ENCODE measurements at regions not wholly inside any gene's neighbourhood (a gene's known extent, or its start where the extent isn't known, plus 50 kb on each side); places are given as distances from the start of the nearest gene placed in this dataset.
"Not testable (repeated sequence)": the region's sequence is repeated elsewhere in the genome, so short reads cannot be mapped to it uniquely, and the experiment has no call there.

DNA sequence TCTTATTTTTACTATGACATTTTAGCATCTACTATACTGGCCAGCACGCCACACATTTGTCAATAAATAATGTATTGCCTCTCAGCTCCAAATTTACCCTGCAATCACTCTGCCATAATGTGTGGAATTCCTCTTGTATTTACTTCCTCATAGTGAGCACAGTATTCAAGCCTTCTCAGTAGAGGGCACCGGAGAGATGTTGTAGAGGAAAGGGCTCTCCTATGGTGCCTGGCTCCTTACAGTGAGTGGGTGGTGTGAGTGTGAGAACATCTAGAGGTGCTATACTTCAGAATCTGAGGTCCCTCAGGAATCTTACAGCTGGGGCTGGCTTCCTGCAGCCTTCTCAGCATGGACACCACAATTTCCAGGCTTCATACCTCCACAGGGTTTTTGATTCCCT lies 2334.2 kb upstream of the PCDH20 start:
- not testable (repeated sequence) for H3K4me3 Mint-ChIP-seq; H3K4me2 ChIP-seq (ENCODE audit: insufficient read depth, insufficient read length, low read length); H4K5ac ChIP-seq (ENCODE audit: insufficient read length, low read depth, low read length); H2BK20ac ChIP-seq (ENCODE audit: low read depth, low read length, poor library complexity, severe bottlenecking); H3K9me3 Mint-ChIP-seq; H3K4ac ChIP-seq (ENCODE audit: low read depth, low read length); H3K18ac ChIP-seq (ENCODE audit: insufficient read length, low read depth, low read length); H2AFZ ChIP-seq (ENCODE audit: low read length); H3K27ac ChIP-seq (ENCODE audit: insufficient read length, low read depth, low read length); H2BK120ac ChIP-seq (ENCODE audit: low read depth, low read length, poor library complexity, severe bottlenecking); H4K20me1 ChIP-seq (ENCODE audit: control insufficient read depth, insufficient read depth, insufficient read length); H3K14ac ChIP-seq (ENCODE audit: insufficient read depth, low read length); H3K79me1 ChIP-seq (ENCODE audit: insufficient read depth, low read depth, low read length, poor library complexity, severe bottlenecking); H3K23ac ChIP-seq (ENCODE audit: insufficient read length, low read depth, low read length); H3K56ac ChIP-seq (ENCODE audit: insufficient read length, low read depth, low read length); H2AK5ac ChIP-seq (ENCODE audit: insufficient read length, low read length); H3K4me1 ChIP-seq (ENCODE audit: insufficient read depth, low read length); H2BK5ac ChIP-seq (ENCODE audit: insufficient read length, low read length); H3K23me2 ChIP-seq (ENCODE audit: insufficient read length, low read depth, low read length, poor library complexity, severe bottlenecking); H3K27me3 ChIP-seq (ENCODE audit: insufficient read depth, low read length); H3K9ac ChIP-seq (ENCODE audit: extremely low read depth, insufficient read length, low read length); H4K91ac ChIP-seq (ENCODE audit: insufficient read length, low read depth, low read length); H3K27ac Mint-ChIP-seq; DNase-seq; H4K8ac ChIP-seq (replicated peaks; ENCODE audit: insufficient read length, low read depth, low read length); H3K4me1 Mint-ChIP-seq; H3K27me3 Mint-ChIP-seq (ENCODE audit: low read depth); H2BK12ac ChIP-seq (ENCODE audit: insufficient read length, low read depth, low read length); H3T11ph ChIP-seq (ENCODE audit: low read length); H3K79me2 ChIP-seq (ENCODE audit: insufficient read depth, low read length); H3K36me3 Mint-ChIP-seq (ENCODE audit: insufficient read depth in 1 of 3, low read depth in 3 of 3); H3K9me3 ChIP-seq (ENCODE audit: control insufficient read depth, low read depth, low read length); H2BK15ac ChIP-seq (ENCODE audit: low read depth, low read length)
- no CpG with 5 or more reads among the region's 2 CpGs for WGBS (ENCODE audit: extremely low coverage, insufficient read length, low lambda C conversion rate)

DNA sequence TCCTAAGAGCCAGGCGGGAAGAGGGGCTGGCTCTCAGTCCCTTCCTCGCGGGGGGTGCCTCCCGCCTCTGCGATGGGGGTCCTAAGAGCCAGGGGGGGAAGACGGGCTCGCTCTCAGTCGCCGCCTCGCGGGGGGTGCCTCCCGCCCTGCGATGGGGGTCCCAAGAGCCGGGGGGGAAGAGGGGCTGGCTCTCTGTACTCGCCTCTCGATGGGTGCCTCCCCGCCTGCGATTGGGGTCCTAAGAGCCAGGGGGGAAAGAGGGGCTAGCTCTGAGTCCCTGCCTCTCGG lies 2326.1 kb upstream of the PCDH20 start:
- not testable (repeated sequence) for H2BK12ac ChIP-seq (ENCODE audit: insufficient read length, low read depth, low read length); H3K9me3 Mint-ChIP-seq; H4K20me1 ChIP-seq (ENCODE audit: control insufficient read depth, insufficient read depth, insufficient read length); H3K14ac ChIP-seq (ENCODE audit: insufficient read depth, low read length); H2AK5ac ChIP-seq (ENCODE audit: insufficient read length, low read length); H3K56ac ChIP-seq (ENCODE audit: insufficient read length, low read depth, low read length); H3K27me3 ChIP-seq (ENCODE audit: insufficient read depth, low read length); H4K91ac ChIP-seq (ENCODE audit: insufficient read length, low read depth, low read length); H3K9ac ChIP-seq (ENCODE audit: extremely low read depth, insufficient read length, low read length); H2BK5ac ChIP-seq (ENCODE audit: insufficient read length, low read length); H3K9me3 ChIP-seq (ENCODE audit: control insufficient read depth, low read depth, low read length); H2BK20ac ChIP-seq (ENCODE audit: low read depth, low read length, poor library complexity, severe bottlenecking); H3K27me3 Mint-ChIP-seq (ENCODE audit: low read depth); H2AFZ ChIP-seq (ENCODE audit: low read length); H2BK120ac ChIP-seq (ENCODE audit: low read depth, low read length, poor library complexity, severe bottlenecking); H3K4ac ChIP-seq (ENCODE audit: low read depth, low read length); H3K4me1 ChIP-seq (ENCODE audit: insufficient read depth, low read length); H3K79me1 ChIP-seq (ENCODE audit: insufficient read depth, low read depth, low read length, poor library complexity, severe bottlenecking); H3K27ac Mint-ChIP-seq; H4K5ac ChIP-seq (ENCODE audit: insufficient read length, low read depth, low read length); H4K8ac ChIP-seq (replicated peaks; ENCODE audit: insufficient read length, low read depth, low read length); H3K4me3 Mint-ChIP-seq; H2BK15ac ChIP-seq (ENCODE audit: low read depth, low read length); H3K18ac ChIP-seq (ENCODE audit: insufficient read length, low read depth, low read length); H3K79me2 ChIP-seq (ENCODE audit: insufficient read depth, low read length); H3T11ph ChIP-seq (ENCODE audit: low read length); H3K23me2 ChIP-seq (ENCODE audit: insufficient read length, low read depth, low read length, poor library complexity, severe bottlenecking); DNase-seq; H3K27ac ChIP-seq (ENCODE audit: insufficient read length, low read depth, low read length); H3K4me1 Mint-ChIP-seq; H3K36me3 Mint-ChIP-seq (ENCODE audit: insufficient read depth in 1 of 3, low read depth in 3 of 3); H3K4me2 ChIP-seq (ENCODE audit: insufficient read depth, insufficient read length, low read length); H3K23ac ChIP-seq (ENCODE audit: insufficient read length, low read depth, low read length)
- WGBS (ENCODE audit: extremely low coverage, insufficient read length, low lambda C conversion rate) = no CpG with 5 or more reads among the region's 19 CpGs
